Effector CD8-positive, alpha-beta T cell (primary cell): ENCODE measurements at regions not wholly inside any gene's neighbourhood (a gene's known extent, or its start where the extent isn't known, plus 50 kb on each side); places are given as distances from the start of the nearest gene placed in this dataset.
"Not testable (repeated sequence)": the region's sequence is repeated elsewhere in the genome, so short reads cannot be mapped to it uniquely, and the experiment has no call there.

Experiments
- DNase-seq: peaks from one replicate; lab custom pipeline; 2025; lab: John Stamatoyannopoulos, UW

DNA sequence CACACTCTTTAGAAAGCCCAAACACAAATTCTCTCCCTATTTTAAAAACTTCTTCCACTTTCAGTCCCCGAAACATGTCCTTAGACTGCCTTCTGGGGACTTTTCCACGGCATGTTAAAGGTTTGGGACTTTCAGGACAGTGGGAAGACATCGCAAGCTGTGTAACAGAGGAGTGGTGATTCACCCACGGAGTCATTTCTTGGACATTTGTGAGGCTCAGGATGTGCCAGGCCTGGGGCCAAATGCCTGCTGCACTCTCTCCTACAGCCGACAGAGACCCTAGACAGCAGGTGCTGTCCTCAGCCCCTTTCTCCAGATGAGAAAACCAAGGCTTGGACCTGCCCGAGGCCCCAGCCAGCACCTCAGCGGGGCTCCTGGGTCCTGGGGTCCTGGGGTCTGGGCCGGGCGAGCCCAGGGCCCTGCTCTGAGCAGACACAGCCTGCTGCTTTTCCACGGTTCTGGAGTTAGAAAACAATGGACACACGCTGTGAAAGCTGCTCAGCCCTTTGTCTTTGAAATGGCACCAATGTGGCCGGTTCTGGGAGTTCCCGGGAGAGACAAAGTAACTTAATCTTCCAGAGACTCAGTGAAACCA, 370.2 kb upstream of the SFSWAP start:
- no peak for DNase-seq

DNA sequence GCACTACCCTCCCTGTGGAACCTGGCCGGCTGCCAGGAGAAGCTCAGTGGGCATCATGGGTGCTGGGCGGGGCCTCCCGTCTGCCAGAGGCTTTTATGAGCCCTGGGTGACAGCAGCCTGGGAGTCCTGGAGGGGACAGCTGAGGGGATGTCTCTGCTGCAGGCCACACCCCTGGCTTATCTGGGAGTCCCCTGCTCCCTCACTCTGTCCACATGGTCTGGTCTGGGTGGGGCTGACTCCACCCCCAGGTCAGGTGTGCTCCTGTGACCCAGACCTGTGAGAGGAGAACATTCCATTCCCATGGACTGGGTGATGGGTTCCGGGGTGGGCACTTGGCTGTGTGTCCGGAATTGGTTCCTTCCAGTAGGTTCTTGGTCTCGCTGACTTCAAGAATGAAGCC, 369.3 kb upstream of the SFSWAP start:
- not testable (repeated sequence) for DNase-seq

DNA sequence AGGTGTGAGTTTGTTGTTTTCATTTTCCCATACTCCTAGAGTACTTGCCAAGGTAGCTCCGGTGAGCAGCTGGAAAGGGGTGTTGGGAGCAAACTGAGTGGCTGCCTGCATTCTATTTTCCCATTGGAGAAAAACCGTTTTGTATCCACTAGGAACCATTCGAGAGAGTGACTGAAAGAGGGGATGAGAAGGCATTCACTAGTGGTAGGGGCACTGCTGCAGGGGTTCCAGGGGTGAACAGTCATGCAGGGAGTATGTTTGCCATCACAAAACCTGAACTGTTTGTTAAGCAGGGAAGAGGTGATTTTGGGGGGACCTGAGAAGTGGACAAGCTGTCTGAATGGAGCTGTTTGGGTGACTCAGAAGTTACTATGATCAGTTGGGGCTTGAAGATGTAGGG, 367.5 kb upstream of the SFSWAP start:
- not testable (repeated sequence) for DNase-seq

DNA sequence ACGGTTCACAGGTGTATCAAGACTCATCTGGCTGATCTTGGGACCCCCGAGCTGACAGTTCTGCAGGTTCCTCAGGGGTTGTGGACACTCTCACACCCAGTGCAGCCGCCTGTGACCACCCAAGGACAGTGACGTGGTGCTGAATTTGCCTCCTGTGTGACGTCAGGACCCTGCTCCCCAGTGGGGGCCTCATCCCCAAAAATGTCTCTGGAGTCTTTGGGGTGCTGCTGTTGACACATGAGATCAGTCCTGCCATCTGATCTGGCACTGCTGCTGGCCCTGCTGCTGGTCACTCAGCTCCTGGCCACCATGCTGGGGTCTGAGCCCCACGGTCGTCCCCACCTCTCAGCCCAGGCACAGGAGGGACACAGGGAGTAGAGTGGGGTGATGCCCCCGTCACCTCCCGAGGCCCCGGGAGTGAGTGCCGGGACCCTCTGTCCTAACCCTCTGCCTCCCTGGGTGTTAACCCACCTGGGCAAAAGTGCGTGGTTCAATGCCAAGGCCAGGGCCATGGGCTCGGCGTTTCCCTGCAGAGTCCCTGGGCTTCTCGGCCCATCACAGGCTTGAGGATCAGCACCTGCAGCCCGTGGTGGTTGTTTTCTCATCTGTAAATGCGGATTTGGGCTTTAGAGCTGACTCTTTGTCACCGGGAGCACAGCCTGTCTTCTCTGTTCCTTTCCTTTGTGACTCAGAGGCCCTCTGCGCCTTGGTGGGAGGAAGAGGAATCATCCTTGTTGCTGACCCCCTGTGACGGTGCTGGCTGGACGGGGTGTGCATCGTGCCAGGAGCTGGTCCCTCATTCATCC, 366.0 kb upstream of the SFSWAP start:
- DNase-seq: not testable (repeated sequence)

DNA sequence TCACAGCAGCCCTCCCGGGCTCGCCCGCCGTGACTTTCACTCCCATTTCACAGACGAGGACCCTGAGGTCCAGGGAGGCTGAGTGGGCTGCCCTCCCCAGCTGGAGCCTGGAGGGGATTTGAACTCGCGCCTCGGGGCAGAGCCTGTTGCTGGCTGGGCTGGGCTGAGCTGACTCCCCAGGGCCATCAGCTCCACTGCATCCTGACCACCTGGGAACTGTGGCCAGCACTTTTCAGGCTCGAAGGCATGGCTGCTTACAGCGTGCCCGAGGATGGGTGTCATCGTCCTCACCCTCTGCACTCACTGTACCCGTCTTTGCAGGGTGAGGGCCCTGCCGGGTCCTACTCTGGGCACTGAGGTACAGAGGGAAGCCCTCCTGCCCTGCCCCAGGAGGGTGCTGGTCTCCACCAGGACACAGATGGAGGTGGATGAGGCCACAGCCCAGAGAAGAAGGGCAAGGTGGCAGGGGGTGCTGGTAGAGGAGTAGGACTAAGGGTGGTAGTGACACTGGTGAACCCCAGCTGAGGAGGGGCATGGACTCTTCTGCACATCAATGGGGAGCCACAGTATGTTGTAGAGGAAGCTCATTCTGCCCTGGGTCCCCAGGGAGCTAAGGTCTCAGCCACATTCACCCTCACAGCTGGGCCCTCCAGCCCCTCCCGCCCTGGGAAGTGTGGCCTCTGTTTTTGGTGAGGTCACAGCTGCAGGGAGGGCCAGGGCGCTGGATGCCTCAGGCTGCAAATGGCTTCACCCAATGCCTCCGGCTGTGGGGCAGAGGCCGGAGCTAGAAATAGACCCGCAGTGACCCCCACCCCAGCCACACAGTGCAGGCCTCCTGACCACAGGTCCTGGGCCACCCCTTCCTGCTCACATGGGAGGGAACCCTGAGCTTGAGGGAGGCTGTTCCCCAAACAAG, 365.1 kb upstream of the SFSWAP start:
- DNase-seq: no peak

DNA sequence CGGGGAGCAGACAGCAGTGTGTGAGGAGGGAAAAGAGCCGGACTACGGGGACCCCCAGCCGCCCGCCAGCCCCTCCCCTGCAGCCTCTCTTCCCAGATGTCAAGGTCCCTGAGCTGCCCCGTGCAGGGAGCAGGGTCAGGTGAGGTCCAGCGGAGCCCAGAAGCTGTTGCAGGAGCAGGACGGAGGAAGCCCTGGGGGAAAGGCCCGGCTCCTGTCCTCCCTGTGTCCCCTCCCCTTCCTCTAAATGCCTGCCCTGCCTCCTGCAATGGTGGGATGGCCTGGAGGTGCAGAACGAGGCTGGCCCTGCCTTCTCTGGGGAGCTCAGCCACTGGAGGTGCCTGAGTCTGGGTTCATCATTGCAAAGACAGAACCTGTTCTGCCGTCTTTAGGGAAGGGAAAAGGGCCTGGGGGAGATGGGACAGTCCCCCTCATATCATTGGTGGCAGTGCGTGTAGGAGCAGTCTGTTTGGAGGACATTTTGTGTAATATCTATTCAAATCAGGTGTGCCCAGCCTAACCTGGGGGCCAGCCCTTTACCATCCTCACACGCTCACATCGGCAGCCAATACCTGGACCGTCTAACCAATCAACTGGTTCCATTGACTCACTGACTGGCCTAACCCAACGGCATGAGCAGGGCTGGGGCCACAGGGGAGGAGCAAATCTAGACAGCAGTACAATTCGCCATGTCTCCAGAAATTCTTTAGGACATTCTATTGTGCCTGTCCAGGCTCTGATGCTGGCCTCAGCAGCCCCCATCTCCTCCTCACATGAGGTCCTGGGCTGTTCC, 364.1 kb upstream of the SFSWAP start:
- DNase-seq: no peak

DNA sequence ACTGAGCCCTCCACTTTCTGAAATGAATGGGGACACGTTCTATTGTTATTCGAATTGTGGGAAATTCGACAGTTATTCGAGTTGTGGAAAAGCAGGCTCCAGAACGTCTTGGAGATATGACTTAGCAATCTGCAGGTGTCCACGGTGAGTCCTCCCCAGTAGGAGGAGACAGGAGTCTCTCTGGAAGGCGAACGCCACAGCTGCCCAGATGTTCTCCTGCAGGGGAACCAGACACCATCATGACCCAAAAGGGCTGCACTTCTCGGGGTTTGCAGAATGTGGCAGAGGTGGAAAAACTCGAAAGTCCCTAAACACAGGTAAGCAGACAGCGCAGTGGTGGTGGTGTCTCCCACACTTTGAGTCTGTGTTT, 363.6 kb upstream of the SFSWAP start:
- no peak for DNase-seq

DNA sequence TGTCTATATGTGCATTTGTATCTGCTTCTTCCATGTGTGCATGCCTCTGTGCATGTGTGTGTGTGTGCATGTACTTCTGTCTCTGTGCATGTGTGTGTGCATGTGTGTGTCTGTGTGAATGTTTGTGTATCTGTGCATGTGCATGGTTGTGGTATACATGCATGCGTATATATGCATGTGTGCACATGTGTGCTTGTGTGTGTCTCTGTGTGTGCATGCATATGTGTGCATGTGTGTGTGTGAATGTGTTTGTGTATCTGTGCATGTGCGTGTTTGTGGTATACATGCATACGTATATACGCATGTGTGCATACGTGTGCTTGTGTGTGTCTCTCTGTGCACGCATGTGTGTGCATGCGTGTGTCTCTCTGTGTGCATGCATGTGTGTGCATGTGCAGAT, 363.2 kb upstream of the SFSWAP start:
- DNase-seq: no peak

DNA sequence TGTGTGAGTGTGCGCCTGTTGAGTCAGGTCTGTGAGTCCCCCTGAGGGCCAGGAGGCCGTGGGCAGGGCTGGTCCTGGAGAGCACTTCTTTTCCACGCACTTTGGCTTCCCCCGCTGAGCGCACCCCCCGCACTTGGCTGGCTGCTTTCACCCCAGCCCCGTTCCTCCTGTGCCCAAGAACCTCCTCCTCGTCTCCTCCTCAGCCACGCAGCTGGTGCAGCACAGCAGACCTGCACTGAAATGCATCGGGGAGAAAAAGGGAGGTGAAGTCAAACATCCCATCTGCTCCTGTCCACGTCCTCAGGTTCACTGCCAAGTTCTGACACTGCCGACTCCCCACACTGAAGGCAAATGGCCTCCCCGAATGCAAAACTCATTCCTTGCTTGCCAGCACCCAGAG, 362.7 kb upstream of the SFSWAP start:
- no peak for DNase-seq

DNA sequence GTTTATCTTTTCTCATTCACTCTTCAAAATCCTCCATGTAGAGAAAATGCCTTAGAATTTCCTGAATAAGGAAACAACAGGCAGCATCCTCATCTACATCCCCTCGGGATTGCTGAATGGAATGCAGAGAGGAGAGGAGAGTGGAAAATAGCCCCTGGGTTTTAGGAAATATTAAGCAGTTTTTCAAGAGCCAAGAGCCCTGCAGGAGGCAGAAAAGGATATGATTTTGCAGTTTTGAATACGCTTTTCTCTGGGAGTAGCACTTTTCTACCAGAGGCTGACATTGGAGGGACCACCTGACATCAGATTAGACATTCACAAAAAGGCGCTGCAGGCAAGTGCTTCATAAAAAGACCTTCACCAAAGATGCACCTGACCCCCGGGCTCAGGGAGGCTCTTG, 362.2 kb upstream of the SFSWAP start:
- DNase-seq: no peak

DNA sequence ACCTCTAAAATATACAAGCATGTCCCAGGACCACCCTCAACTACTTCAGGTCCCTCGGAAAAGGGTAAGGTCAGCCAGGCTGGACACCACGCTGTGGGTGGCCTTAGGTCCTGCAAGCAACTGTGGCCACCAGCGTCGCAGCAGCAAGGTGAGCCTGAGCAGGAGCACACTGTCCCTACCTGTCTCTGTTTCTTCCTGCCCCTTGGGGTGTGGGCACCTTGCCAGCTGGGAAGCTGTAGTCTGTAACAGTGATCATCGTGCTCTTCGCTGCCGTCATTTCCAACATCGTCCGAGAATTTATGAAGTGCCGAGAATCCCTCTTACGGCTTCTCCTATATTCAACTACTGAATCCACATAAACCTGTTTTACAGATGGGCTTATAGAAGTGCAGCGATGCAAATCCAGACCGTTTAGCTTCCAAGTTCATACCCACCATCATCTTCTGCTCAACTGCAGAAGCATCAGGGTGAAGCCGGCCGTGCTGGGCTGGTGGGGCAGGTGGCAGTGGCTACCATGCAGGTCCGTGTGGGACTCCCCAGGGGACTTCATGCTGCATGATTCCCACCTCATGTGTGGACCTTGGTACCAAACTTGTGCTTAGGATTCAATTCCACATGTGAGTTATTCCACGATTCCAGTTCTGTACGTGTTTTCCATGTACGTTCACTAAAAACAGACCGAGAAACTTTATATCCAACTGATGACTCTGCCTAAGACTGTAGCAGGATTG, 361.3 kb upstream of the SFSWAP start:
- no peak for DNase-seq

DNA sequence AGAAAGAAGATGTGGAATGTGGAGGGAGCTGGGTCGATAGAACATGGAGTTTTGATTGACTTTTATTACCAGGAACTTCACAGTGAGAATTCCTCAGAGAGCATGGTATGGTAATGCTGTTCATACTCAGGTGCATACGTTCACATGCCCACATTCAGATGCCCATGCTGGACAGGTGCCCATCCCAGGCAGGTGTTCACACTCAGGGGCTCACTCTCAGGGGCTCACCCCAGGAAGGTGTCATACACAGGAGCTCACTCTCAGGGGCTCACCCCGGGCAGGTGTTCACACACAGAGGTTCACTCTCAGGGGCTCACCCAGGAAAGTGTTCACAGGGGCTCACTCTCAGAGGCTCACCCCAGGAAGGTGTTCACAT, 360.0 kb upstream of the SFSWAP start:
- no peak for DNase-seq

DNA sequence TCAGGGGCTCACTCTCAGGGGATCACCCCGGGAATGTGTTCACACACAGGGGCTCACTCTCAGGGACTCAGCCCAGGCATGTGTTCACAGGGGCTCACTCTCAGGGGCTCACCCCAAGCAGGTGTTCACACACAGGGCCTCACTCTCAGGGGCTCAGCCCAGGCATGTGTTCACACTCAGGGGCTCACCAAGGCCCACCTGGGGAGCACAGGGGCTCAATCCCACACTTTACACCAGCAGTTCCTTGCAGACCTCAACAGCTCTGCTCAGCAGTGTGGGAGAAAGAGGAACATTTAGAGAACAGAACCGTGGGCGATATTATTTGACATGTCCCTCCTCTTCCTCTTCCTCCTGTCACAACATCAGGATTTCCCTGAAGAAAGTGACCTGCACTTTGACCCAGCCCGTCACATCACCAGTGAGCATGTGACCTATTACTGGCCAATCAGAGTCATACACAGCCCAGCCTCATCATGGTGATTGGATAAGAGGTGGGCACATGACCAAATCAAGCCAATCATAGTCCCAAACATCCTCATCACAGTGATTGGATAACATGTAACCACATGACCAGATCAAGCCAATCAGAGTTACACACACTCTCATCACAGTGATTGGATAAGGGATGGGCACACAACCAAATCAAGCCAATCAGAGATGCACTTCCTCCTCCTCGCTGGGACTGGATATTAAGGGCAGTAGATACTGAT, 359.4 kb upstream of the SFSWAP start:
- no peak for DNase-seq

DNA sequence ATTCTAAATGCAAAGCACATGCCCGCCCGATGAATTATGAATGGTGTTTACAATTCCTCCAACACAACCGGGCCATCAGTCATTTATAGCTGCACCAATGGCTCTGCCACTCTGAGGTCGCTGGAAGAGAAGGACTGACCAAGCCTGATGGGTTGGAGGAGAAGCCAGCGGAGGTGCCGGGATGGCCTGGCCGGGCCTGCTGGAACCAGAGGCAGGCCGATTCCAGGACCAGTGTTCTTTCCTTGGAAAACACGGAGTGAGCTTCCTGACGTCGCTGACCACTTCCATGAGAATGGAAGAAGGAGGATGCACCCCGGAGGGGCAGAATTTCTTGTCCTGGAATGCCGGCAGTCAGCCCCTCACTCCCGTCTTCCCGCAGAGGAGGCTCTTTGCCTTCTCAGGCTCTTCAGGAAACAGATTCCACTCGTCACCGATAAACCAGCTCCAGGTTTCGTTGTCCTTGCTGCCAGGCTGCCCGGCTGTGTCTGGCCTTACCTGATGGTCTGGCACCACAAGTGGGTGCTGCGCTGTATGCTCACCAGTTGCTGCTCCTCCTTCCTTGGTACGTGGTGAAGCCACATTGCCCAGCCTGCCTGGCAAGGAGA, 358.5 kb upstream of the SFSWAP start:
- no peak for DNase-seq

DNA sequence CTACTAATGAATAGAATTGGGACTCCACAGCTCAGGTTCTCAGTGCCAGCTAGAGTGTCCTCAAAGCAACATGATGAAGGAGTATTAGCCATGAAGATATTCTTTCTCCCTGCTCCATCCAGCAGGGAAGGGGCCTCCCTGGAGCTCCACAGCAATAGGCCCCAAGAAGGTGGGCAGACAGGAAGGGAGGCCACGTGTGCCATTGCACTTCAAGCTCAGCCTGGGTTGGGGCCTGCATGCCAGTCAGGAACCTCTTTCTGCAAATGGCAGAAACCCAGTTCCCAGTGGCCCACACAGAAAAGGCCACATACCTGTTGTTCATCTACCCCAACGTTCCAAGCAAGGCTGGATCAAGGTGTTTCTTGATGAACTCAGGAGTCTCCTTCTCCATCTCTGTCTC, 357.5 kb upstream of the SFSWAP start:
- DNase-seq: no peak

DNA sequence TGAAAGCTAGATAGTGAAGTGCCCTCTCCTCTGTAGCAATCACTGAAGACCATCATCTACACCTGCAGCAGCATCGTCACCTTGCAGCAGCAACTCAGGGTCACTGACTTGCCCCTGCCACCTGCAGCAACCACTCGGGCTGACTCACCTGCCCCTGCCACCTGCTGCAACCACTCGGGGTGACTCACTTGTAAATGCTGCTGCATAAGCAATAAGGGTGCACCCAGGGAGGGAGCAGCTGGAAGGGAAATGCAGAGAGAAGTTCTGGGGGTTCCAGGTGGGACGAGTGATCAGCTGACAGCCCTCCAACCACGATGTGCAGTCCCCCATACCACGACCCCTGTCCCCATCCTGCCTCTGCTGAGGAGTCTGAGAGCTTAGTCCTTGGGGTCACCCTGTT, 357.1 kb upstream of the SFSWAP start:
- DNase-seq: no peak

DNA sequence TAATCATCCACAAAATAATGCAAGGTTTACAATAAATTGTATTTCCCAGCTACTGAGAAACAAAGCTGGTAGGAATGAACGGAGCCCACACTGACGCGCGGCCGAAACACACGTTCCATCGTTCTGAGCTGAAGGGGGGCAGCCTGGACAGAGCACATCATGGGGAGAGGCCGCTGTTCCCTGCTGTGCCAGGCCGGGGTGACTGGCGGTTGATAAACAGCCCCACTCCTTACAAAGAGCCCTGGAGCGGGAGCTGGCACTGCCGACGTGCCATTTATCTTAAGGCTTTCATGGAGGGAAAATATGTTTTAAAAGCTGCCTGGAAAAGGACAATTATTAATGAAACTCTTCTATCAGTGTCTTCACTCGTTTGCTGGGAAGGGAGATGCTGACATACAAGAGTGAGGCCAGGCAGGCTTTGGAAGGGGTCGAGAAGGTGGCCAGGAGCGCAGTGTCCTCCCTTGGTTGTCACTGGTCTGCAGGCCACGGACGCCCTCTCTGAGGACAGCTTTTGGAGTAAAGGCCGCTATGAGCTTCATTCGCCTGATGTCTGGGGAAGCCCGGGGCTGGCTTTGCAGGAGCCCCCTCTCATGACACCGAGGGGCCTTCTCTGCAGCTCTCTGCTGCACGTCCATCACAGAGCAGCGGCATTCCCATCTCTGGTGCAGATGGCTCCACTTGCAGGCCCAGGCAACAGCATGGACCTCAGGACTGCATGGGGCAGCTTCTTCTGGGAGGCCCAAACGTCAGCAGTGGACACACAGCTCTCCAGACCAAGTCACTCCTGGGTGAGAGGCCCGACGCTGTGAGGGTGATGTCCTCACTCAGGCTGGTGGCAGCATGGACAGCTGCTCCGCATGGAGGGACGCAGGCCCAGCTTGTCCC, 355.3 kb upstream of the SFSWAP start:
- no peak for DNase-seq

DNA sequence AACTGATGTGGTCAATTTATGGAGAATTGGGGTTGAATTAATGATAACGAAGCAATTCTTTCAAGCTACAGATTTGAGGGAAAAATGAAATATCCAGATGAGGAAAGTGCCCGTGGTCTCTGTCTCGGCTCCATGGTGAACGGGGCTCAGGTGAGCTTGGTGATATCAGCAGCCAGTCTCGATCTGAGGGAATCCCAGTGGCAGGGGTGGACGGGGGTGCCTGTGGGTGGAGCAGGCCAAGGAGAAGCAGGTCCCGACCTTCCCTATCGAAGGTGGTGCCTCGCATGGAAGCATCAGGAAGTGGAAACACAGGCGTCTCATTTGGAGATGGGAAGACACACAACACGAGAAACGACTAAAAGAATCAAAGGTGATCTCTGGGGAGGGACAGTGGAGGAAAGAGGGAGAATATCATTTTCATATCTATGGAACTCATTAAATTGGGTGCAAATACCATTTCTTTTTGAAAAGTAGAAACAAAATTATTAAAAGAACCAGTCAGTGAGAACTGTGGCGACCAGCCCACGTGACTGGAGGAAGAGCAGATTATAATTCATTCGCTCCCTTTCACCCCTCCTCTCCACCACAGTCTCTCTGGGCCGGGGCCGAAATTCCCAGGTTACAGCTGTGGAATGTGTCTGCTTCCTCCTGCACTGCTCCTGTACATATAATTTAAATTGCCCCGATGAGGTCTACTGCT, 354.3 kb upstream of the SFSWAP start:
- DNase-seq: no peak
